Psoas muscle (tissue), 7 donors: ENCODE measurements at regions not wholly inside any gene's neighbourhood (a gene's known extent, or its start where the extent isn't known, plus 50 kb on each side); places are given as distances from the start of the nearest gene placed in this dataset.

ENCODE experiments used
- ATAC-seq, 4 donors: fragments of 200-7000 bp; cut with Tn5 transposase; one replicate each; pipeline ENCODE4 v1.9.1; 2020; ENCODE audit warnings: moderate library complexity in 3 of 4, mild to moderate bottlenecking in 2 of 4
- DNase-seq, 2 donors: peaks; one replicate each; pipeline ENCODE4 v3.0.0-alpha.2; 2020
- H3K27ac ChIP-seq: fragments of 200-600 bp; one replicate; pipeline ENCODE4 v1.8.0; 2022
- H3K27me3 ChIP-seq, 3 donors: fragments of 200-600 bp in 1 of 3; one replicate each; pipeline versions ENCODE4 v1.6.1 to v1.8.0; 2013 to 2022; ENCODE audit warnings: low read length in 2 of 3, mild to moderate bottlenecking in 2 of 3, moderate library complexity in 1 of 3; ENCODE audit not compliant: insufficient read depth in 3 of 3
- H3K36me3 ChIP-seq, 2 donors: fragments of 200-600 bp in 1 of 2; one replicate each; pipeline versions ENCODE4 v1.6.1 to v1.8.0; 2013 to 2022; ENCODE audit warnings: low read depth in 1 of 2, mild to moderate bottlenecking in 1 of 2, moderate library complexity in 1 of 2; ENCODE audit not compliant: insufficient read depth in 1 of 2
- H3K4me1 ChIP-seq: fragments of 200-600 bp; one replicate; pipeline ENCODE4 v1.8.0; 2022
- H3K4me3 ChIP-seq: fragments of 200-600 bp; one replicate; pipeline ENCODE4 v1.8.0; 2022; ENCODE audit warnings: mild to moderate bottlenecking
- H3K9me3 ChIP-seq: fragments of 200-600 bp; one replicate; pipeline ENCODE4 v1.8.0; 2022
- WGBS, 3 donors: extraction: QIAGEN DNeasy Blood & Tissue Kit; methylation state at CpG; one replicate each; pipeline versions ENCODE4 v1.1.6 to v1.1.7; 2013; 5-methylcytosine and 5-hydroxymethylcytosine counted together
- intact Hi-C, 2 donors: fragments of 100-400 bp; cut with DNase I; formaldehyde crosslinking; loops; one replicate each; pipeline versions ENCODE4 v1.11.0 to v1.14.2; 2022
- TF ChIP-seq, protein P1 (sequence below): fragments of 200-600 bp; IDR thresholded peaks from one replicate; pipeline ENCODE4 v1.8.0; 2022; ENCODE audit warnings: antibody characterized with exemption
- donor health status: healthy with polysubstance abuse.
- donor health status: DM: no; HTN: no; CAD: no; lungs with moderate emphysema.
- donor health status: Bipolar disorder and iron deficiency.
- donor health status: healthy.
- donor health status: DM: yes; HTN: yes; CAD: no.
- donor health status: DM: no; HTN: no; CAD: no.
- donor health status: DM: yes; HTN: yes; CAD: no.

DNA sequence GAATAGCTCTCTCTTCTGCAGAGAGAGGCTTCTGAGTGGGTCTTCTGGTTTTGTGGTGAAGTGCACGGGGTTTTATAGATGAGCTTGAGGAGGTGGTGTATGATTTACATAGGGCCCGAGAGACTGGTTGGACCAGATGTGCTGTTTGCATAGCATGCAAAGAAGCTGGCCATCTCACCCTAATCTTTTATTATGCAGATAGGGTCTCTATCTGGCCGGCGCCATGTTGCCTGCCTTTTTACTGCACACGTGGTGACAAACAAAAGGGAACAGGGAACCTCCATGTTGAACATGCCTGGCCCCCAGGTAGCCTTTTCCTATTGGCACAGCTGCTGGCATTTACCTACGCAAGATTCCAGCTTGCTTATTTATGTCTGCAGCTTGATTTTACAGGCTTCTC lies 473.3 kb upstream of the FAM47C start:
- TF ChIP-seq, protein P1, sequence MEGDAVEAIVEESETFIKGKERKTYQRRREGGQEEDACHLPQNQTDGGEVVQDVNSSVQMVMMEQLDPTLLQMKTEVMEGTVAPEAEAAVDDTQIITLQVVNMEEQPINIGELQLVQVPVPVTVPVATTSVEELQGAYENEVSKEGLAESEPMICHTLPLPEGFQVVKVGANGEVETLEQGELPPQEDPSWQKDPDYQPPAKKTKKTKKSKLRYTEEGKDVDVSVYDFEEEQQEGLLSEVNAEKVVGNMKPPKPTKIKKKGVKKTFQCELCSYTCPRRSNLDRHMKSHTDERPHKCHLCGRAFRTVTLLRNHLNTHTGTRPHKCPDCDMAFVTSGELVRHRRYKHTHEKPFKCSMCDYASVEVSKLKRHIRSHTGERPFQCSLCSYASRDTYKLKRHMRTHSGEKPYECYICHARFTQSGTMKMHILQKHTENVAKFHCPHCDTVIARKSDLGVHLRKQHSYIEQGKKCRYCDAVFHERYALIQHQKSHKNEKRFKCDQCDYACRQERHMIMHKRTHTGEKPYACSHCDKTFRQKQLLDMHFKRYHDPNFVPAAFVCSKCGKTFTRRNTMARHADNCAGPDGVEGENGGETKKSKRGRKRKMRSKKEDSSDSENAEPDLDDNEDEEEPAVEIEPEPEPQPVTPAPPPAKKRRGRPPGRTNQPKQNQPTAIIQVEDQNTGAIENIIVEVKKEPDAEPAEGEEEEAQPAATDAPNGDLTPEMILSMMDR = no peak
- H3K27me3 ChIP-seq = no peaks in the 10 kb centered on the region
- H3K4me3 ChIP-seq = no peak overlapping the region
- DNase-seq (no peak), ATAC-seq (no peak)
- no peaks in the 10 kb centered on the region for H3K36me3 ChIP-seq
- H3K4me1 ChIP-seq = no peaks in the 10 kb centered on the region
- WGBS, 3 donors = 56 to 76% (median 66%) methylated on average over 6 of the region's 6 CpGs
- intact Hi-C loops = no loop called here
- no peaks in the 10 kb centered on the region for H3K9me3 ChIP-seq
- no peak overlapping the region for H3K27ac ChIP-seq

DNA sequence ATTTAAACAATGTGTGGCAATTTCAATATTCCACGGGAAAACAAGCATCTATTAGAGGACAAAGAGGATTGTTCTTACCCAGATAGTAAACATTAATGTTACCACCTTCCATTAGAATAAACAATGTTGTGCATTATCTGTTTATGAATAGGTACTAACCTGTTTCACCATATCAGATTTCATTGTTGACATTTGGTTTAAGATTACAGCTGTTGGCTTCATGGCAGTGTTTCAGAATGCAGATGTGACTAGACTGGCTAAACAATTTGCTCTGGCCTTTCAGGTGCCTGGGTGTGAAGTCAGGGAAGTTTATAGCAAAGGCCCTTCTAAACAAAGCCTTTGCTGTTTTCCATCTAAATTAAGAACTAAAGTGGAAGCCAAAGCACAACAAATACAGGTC lies 464.7 kb upstream of the FAM47C start:
- WGBS, 3 donors = 12 to 48% (median 36%) methylated on average over 1 of the region's 1 CpG
- no peak for DNase-seq
- no peaks in the 10 kb centered on the region for H3K36me3 ChIP-seq
- no peak for ATAC-seq
- no peaks in the 10 kb centered on the region for H3K4me1 ChIP-seq
- no peaks in the 10 kb centered on the region for H3K27me3 ChIP-seq
- intact Hi-C loops = no loop called here
- H3K9me3 ChIP-seq = no peaks in the 10 kb centered on the region
- no peak overlapping the region for H3K27ac ChIP-seq
- H3K4me3 ChIP-seq = no peak overlapping the region
- TF ChIP-seq, protein P1 = no peak

DNA sequence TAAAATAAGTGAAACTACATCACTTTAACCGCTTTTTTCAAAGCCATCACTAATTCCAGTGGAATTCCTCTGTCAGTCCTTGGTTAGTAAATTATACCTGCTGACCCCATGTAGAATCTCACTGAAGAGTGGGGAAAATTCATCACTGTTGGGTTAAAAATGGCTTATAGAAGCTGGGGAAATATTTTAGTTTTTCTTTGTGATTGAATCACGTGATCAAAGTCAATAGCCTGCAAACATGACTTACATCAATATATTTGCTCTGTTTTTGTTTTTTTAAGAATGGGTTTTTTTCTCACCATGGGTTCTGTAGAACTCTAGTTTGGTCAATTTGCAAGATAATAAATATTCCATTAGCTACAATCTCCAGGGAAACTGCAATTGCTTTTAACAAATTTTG lies 445.2 kb upstream of the FAM47C start:
- H3K4me3 ChIP-seq = no peak overlapping the region
- no peaks in the 10 kb centered on the region for H3K9me3 ChIP-seq
- DNase-seq (no peak), ATAC-seq (no peak)
- no peaks in the 10 kb centered on the region for H3K27me3 ChIP-seq
- 54 to 87% (median 68%) methylated on average over 2 of the region's 2 CpGs for WGBS, 3 donors
- no peak overlapping the region for H3K27ac ChIP-seq
- TF ChIP-seq, protein P1 = no peak
- H3K4me1 ChIP-seq = no peaks in the 10 kb centered on the region
- no peaks in the 10 kb centered on the region for H3K36me3 ChIP-seq
- intact Hi-C loops = no loop called here

DNA sequence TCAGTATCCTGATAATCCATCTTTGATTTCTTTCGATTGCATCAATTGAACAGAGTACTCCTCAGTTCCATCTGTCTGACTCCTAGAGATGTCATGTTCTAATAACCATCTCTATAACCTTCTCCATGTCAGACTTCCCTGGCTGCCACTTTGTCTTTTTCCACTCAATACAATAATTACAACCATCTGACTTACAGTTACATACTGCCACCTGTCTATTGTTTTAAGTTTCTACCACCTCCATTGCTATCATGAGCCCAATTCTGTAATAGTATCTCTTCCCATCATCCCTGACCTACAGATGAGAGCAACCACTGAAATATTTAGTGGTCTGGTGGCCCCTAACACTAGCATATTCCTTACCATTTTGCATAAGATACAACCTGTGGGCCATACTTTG lies 439.2 kb upstream of the FAM47C start:
- H3K9me3 ChIP-seq = no peaks in the 10 kb centered on the region
- DNase-seq (no peak), ATAC-seq (no peak)
- H3K4me3 ChIP-seq = no peak overlapping the region
- H3K27ac ChIP-seq = no peak overlapping the region
- no peaks in the 10 kb centered on the region for H3K36me3 ChIP-seq
- no peaks in the 10 kb centered on the region for H3K4me1 ChIP-seq
- TF ChIP-seq, protein P1 = no peak
- intact Hi-C loops = no loop called here
- 75 to 94% (median 80%) methylated on average over 1 of the region's 1 CpG for WGBS, 3 donors
- H3K27me3 ChIP-seq = peaks cover 0 to 3% (median 0%) of the 10 kb centered on the region in 3 donors

DNA sequence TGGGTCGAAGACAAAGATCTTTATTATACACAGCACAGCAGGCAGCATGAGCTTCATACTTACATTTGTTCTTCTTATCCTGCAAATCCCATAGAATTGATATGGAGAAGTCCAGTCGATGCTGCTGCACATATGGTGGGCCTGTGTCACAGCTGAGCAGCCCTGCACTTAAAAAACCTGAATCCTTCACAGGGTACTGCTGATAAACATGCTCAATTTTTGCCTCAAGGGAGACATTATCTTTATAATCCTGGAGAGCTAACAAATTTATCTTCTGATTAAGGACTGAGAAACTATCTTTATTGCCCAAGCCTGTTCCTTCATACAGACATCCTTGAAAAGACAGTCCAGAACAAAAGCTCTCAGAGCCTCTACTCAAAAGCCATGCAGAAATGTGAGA lies 434.4 kb upstream of the FAM47C start:
- TF ChIP-seq, protein P1 = no peak
- WGBS, 3 donors = 19 to 31% (median 30%) methylated on average over 2 of the region's 2 CpGs
- no peaks in the 10 kb centered on the region for H3K36me3 ChIP-seq
- H3K27me3 ChIP-seq = peaks cover 0 to 6% (median 0%) of the 10 kb centered on the region in 3 donors
- H3K9me3 ChIP-seq = no peaks in the 10 kb centered on the region
- no peaks in the 10 kb centered on the region for H3K4me1 ChIP-seq
- DNase-seq (no peak), ATAC-seq (no peak)
- intact Hi-C loops = no loop called here
- no peak overlapping the region for H3K4me3 ChIP-seq
- no peak overlapping the region for H3K27ac ChIP-seq
